HEK293T (cell line): ENCODE measurements at regions not wholly inside any gene's neighbourhood (a gene's known extent, or its start where the extent isn't known, plus 50 kb on each side); places are given as distances from the start of the nearest gene placed in this dataset.

Experiments
- CTCF ChIA-PET: fragments of 350-600 bp; formaldehyde crosslinking; extraction: SDS; loops from one replicate; lab custom pipeline; 2021; ENCODE audit warnings: antibody characterized with exemption, inconsistent platforms; lab: Yijun Ruan, JAX
- POLR2A ChIA-PET: fragments of 350-600 bp; formaldehyde crosslinking; extraction: SDS; loops from one replicate; lab custom pipeline; 2020; ENCODE audit warnings: antibody characterized with exemption, inconsistent platforms; lab: Yijun Ruan, JAX
- DNase-seq: peaks from one replicate; pipeline ENCODE4 v3.0.0; 2012; ENCODE audit warnings: mixed read lengths; ENCODE audit errors: extremely low spot score
- ARNT ChIP-seq: fragments of 450-650 bp; IDR thresholded peaks from 2 replicates; pipeline ENCODE4 v1.6.1; 2017; ENCODE audit warnings: mild to moderate bottlenecking
- BHLHE40 ChIP-seq: fragments of 450-650 bp; IDR thresholded peaks from 2 replicates; pipeline ENCODE4 v1.6.1; 2016; ENCODE audit warnings: mild to moderate bottlenecking, moderate library complexity, borderline replicate concordance
- CTBP1 ChIP-seq: fragments of 450-650 bp; IDR thresholded peaks from 2 replicates; pipeline ENCODE4 v1.6.1; 2016; ENCODE audit warnings: borderline replicate concordance
- ELF4 ChIP-seq: fragments of 450-650 bp; IDR thresholded peaks from 2 replicates; pipeline ENCODE4 v1.6.1; 2017; ENCODE audit warnings: antibody characterized with exemption
- FOXA1 ChIP-seq: fragments of 450-650 bp; IDR thresholded peaks from 2 replicates; pipeline ENCODE4 v1.6.1; 2016; ENCODE audit warnings: mild to moderate bottlenecking
- FOXK2 ChIP-seq: fragments of 450-650 bp; IDR thresholded peaks from 2 replicates; pipeline ENCODE4 v1.6.1; 2016; ENCODE audit warnings: mild to moderate bottlenecking
- FOXM1 ChIP-seq: fragments of 450-650 bp; IDR thresholded peaks from 2 replicates; pipeline ENCODE4 v1.6.1; 2017; ENCODE audit warnings: mild to moderate bottlenecking, borderline replicate concordance
- HDGF ChIP-seq: fragments of 450-650 bp; IDR thresholded peaks from 2 replicates; pipeline ENCODE4 v1.6.1; 2017; ENCODE audit warnings: antibody characterized with exemption, borderline replicate concordance
- L3MBTL2 ChIP-seq: fragments of 450-650 bp; conservative IDR thresholded peaks from 2 replicates; pipeline ENCODE4 v1.6.1; 2016; ENCODE audit warnings: mild to moderate bottlenecking
- LEF1 ChIP-seq: fragments of 450-650 bp; IDR thresholded peaks from 2 replicates; pipeline ENCODE4 v1.6.1; 2017; ENCODE audit warnings: mild to moderate bottlenecking, borderline replicate concordance
- NFRKB ChIP-seq: fragments of 450-650 bp; IDR thresholded peaks from 2 replicates; pipeline ENCODE4 v1.6.1; 2016; ENCODE audit warnings: mild to moderate bottlenecking, moderate library complexity
- SP1 ChIP-seq: fragments of 450-650 bp; IDR thresholded peaks from 2 replicates; pipeline ENCODE4 v1.6.1; 2017
- SUZ12 ChIP-seq: fragments of 450-650 bp; IDR thresholded peaks from 2 replicates; pipeline ENCODE4 v1.6.1; 2016; ENCODE audit warnings: mild to moderate bottlenecking
- TARDBP ChIP-seq: fragments of 450-650 bp; IDR thresholded peaks from 2 replicates; pipeline ENCODE4 v1.6.1; 2016
- ZNF384 ChIP-seq: fragments of 450-650 bp; IDR thresholded peaks from 2 replicates; pipeline ENCODE4 v1.6.1; 2016
- TF ChIP-seq, protein P1 (sequence below): fragments of 450-650 bp; IDR thresholded peaks from 2 replicates; pipeline ENCODE4 v1.6.1; 2016

DNA sequence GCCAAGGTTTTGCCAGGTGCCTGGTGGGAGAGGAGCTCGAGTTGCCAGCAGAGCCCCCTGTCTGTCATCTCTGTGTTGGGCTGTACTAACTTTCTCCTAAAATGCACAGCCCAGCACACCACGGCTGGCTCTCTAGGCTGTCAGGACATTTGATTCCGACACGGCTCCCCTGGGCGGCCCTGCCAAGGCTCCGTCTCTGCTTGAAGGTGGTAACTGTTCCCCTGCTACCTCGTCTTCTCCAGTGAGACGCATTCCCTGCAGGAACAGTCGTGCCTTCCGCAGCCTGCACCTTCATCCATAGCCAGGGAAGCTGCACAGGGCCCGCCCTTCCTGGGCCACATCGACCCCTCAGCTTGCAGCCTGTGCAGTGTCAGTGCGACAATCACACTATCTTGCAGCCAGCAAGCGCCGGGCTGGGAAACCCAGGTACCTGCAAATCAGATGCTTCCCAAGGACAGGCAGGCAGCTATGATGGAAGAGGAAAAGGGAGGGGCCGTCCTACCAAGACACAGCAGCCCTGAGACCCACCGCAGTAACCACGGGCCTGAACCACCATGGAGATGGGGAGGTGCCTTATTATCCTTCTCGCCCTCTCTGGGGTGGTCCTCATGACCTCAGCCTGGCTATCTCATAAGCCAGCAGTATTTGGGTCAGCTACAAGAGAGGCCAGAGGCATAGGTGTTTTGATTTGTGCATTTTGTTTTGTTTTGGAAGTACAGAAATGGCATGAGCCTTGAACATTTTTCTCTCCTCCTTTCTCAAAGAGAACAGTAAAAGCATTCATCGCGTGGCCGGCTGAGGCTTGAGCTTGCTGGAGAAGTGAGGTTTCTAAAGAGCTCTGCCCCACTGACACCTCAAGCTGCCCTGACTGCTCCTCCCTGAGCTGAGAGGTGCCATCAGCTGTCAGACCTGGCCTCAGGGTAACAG, 361.7 kb upstream of the TNRC6C start:
- POLR2A ChIA-PET: no interaction called here
- DNase-seq: no peak
- CTCF ChIA-PET: interaction anchor here (0.6 kb wide), 2 partner anchors 440 to 489 kb away, joined by 3 read pairs; no protein-coding TSS in a partner anchor
- TF ChIP-seq L3MBTL2 (no peak), BHLHE40 (no peak), ZNF384 (no peak), ARNT (no peak), FOXM1 (no peak), NFRKB (no peak), SP1 (no peak)
- TF ChIP-seq, protein P1, sequence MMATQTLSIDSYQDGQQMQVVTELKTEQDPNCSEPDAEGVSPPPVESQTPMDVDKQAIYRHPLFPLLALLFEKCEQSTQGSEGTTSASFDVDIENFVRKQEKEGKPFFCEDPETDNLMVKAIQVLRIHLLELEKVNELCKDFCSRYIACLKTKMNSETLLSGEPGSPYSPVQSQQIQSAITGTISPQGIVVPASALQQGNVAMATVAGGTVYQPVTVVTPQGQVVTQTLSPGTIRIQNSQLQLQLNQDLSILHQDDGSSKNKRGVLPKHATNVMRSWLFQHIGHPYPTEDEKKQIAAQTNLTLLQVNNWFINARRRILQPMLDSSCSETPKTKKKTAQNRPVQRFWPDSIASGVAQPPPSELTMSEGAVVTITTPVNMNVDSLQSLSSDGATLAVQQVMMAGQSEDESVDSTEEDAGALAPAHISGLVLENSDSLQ: no peak

GRCh38 chr17:77597418-77598240, 360.9 kb upstream of the TNRC6C start:
- DNase-seq: no peak
- ChIA-PET POLR2A (no interaction called here), CTCF (interaction anchor here (0.6 kb wide), 1 partner anchor 488 kb away, joined by 3 read pairs; no protein-coding TSS in a partner anchor)
- TF ChIP-seq FOXA1 (no peak), ZNF384 (no peak), ELF4 (no peak), HDGF (no peak), FOXK2 (no peak), BHLHE40 (no peak), SUZ12 (no peak), ARNT (no peak), CTBP1 (no peak), L3MBTL2 (no peak), SP1 (no peak), TARDBP (no peak)
- TF ChIP-seq, protein P1: no peak

DNA sequence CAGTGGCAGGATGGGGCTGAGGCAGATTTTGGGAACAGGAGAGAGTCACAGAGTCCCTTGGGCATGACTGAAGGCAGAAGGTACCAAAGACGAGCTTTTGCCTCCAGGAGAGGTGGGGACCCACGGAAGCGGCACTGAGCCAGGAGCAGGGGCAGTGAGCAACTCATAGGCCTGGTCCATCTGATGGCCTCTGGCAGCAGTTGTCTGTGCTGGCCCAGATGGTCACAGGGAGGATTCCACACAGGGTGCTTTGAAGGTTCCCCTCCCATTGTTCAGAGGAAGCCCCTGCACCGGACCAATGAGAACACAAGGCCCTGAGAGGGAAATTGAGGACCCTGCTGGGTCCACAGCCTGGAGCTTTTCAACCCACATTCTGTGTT, 360.3 kb upstream of the TNRC6C start:
- DNase-seq: no peak
- POLR2A ChIA-PET: no interaction called here
- TF ChIP-seq CTBP1: no peak
- TF ChIP-seq ARNT: no peak
- no peak for TF ChIP-seq L3MBTL2
- TF ChIP-seq NFRKB: no peak
- no peak for TF ChIP-seq TARDBP
- TF ChIP-seq FOXM1: no peak
- TF ChIP-seq ELF4: no peak
- TF ChIP-seq, protein P1: no peak
- no peak for TF ChIP-seq SUZ12
- TF ChIP-seq ZNF384: no peak
- TF ChIP-seq LEF1: no peak
- TF ChIP-seq FOXA1: no peak
- TF ChIP-seq SP1: no peak
- no peak for TF ChIP-seq HDGF
- no peak for TF ChIP-seq BHLHE40
- TF ChIP-seq FOXK2: no peak
- CTCF ChIA-PET: no interaction called here

- DNase-seq: no peak
- no peak for TF ChIP-seq BHLHE40
- TF ChIP-seq FOXA1: no peak
- no peak for TF ChIP-seq ZNF384
- no peak for TF ChIP-seq CTBP1
- TF ChIP-seq SP1: no peak
- no peak for TF ChIP-seq FOXM1
- TF ChIP-seq HDGF: no peak
- TF ChIP-seq SUZ12: no peak
- TF ChIP-seq ELF4: no peak
- POLR2A ChIA-PET: no interaction called here
- CTCF ChIA-PET: no interaction called here
These were observed 358.8 kb upstream of the TNRC6C start for GRCh38 chr17:77599699-77600098.

GRCh38 chr17:77600346-77600745, 358.2 kb upstream of the TNRC6C start:
- no peak for DNase-seq
- ChIA-PET CTCF (no interaction called here), POLR2A (no interaction called here)
- no peak for TF ChIP-seq TARDBP
- TF ChIP-seq, protein P1: no peak
- no peak for TF ChIP-seq BHLHE40
- no peak for TF ChIP-seq ELF4
